ENCODE measurements at regions not wholly inside any gene's neighbourhood (a gene's known extent, or its start where the extent isn't known, plus 50 kb on each side); places are given as distances from the start of the nearest gene placed in this dataset.
"Not testable (repeated sequence)": the region's sequence is repeated elsewhere in the genome, so short reads cannot be mapped to it uniquely, and the experiment has no call there.

GRCh38 chr6:16031278-16031981 lies 97.5 kb upstream of the MYLIP start:
- Mint-ChIP-seq H3K36me3 (no peaks in the 10 kb centered on the region), H3K27me3 (ENCODE audit: low read depth) (no peaks in the 10 kb centered on the region), H3K4me3 (no peak overlapping the region), H3K9me3 (peaks cover 7% of the 10 kb centered on the region), H3K27ac (no peak overlapping the region), H3K4me1 (no peaks in the 10 kb centered on the region)
- DNase-seq (ENCODE audit: low spot score in 2 of 2, unreplicated experiment in 2 of 2), result no peak
- TF ChIP-seq CTCF (IDR thresholded peaks at IDR 0.05; ENCODE audit: unreplicated experiment), result no peak

GRCh38 chr6:16028966-16029365 lies 99.9 kb upstream of the MYLIP start:
- Mint-ChIP-seq H3K4me1 (no peaks in the 10 kb centered on the region), H3K36me3 (no peaks in the 10 kb centered on the region), H3K9me3 (peaks cover 7% of the 10 kb centered on the region), H3K4me3 (no peak overlapping the region), H3K27ac (no peak overlapping the region), H3K27me3 (ENCODE audit: low read depth) (no peaks in the 10 kb centered on the region)
- no peak for TF ChIP-seq CTCF (IDR thresholded peaks at IDR 0.05; ENCODE audit: unreplicated experiment)
- DNase-seq (ENCODE audit: low spot score in 2 of 2, unreplicated experiment in 2 of 2), result no peak

- no peaks in the 10 kb centered on the region for H3K36me3 Mint-ChIP-seq
Measured at GRCh38 chr6:16020259-16020658, 108.6 kb upstream of the MYLIP start.

GRCh38 chr6:16019462-16019861 lies 109.4 kb upstream of the MYLIP start:
- no peaks in the 10 kb centered on the region for H3K27me3 Mint-ChIP-seq (ENCODE audit: low read depth)
- no peak for TF ChIP-seq CTCF (IDR thresholded peaks at IDR 0.05; ENCODE audit: unreplicated experiment)
- H3K4me3 Mint-ChIP-seq, result no peak overlapping the region
- H3K4me1 Mint-ChIP-seq, result no peaks in the 10 kb centered on the region
- no peak overlapping the region for H3K27ac Mint-ChIP-seq
- no peaks in the 10 kb centered on the region for H3K36me3 Mint-ChIP-seq
- peaks cover 8% of the 10 kb centered on the region for H3K9me3 Mint-ChIP-seq
- no peak for DNase-seq (ENCODE audit: low spot score in 2 of 2, unreplicated experiment in 2 of 2)

More at GRCh38 chr6:16020259-16020658, 108.6 kb upstream of the MYLIP start:
- Mint-ChIP-seq H3K4me1 (no peaks in the 10 kb centered on the region), H3K27ac (no peak overlapping the region), H3K4me3 (no peak overlapping the region), H3K9me3 (peaks cover 8% of the 10 kb centered on the region), H3K27me3 (ENCODE audit: low read depth) (no peaks in the 10 kb centered on the region)
- no peak for DNase-seq (ENCODE audit: low spot score in 2 of 2, unreplicated experiment in 2 of 2)
- TF ChIP-seq CTCF (IDR thresholded peaks at IDR 0.05; ENCODE audit: unreplicated experiment), result no peak

- H3K4me1 Mint-ChIP-seq, result no peaks in the 10 kb centered on the region
- H3K27me3 Mint-ChIP-seq (ENCODE audit: low read depth), result no peaks in the 10 kb centered on the region
- no peaks in the 10 kb centered on the region for H3K36me3 Mint-ChIP-seq
- peaks cover 8% of the 10 kb centered on the region for H3K9me3 Mint-ChIP-seq
- no peak for TF ChIP-seq CTCF (IDR thresholded peaks at IDR 0.05; ENCODE audit: unreplicated experiment)
- DNase-seq (ENCODE audit: low spot score in 2 of 2, unreplicated experiment in 2 of 2), result no peak
- no peak overlapping the region for H3K27ac Mint-ChIP-seq
- no peak overlapping the region for H3K4me3 Mint-ChIP-seq
Measured at GRCh38 chr6:16018626-16019025, 110.3 kb upstream of the MYLIP start.

- not testable (repeated sequence) for DNase-seq (ENCODE audit: low spot score in 2 of 2, unreplicated experiment in 2 of 2); H3K4me1 Mint-ChIP-seq; H3K27ac Mint-ChIP-seq; H3K36me3 Mint-ChIP-seq; H3K27me3 Mint-ChIP-seq (ENCODE audit: low read depth); H3K4me3 Mint-ChIP-seq
- H3K9me3 Mint-ChIP-seq, result peaks cover 12% of the 10 kb centered on the region
Measured at GRCh38 chr6:16014325-16014724, 114.6 kb upstream of the MYLIP start.
